ENCODE measurements at regions not wholly inside any gene's neighbourhood (a gene's known extent, or its start where the extent isn't known, plus 50 kb on each side); places are given as distances from the start of the nearest gene placed in this dataset.
"Not testable (repeated sequence)": the region's sequence is repeated elsewhere in the genome, so short reads cannot be mapped to it uniquely, and the experiment has no call there.

- DNase-seq: no peak
Measured at GRCh38 chr3:56954125-56954524, 106.3 kb upstream of the SPATA12 start.

GRCh38 chr3:56952846-56953245, 107.6 kb upstream of the SPATA12 start:
- no peak for DNase-seq

GRCh38 chr3:56952061-56952460, 108.4 kb upstream of the SPATA12 start:
- no peak for DNase-seq

- DNase-seq: no peak
Measured at GRCh38 chr3:56951366-56951765, 109.1 kb upstream of the SPATA12 start.

GRCh38 chr3:56945378-56945777, 115.1 kb upstream of the SPATA12 start:
- not testable (repeated sequence) for DNase-seq

GRCh38 chr3:56942523-56942922, 117.9 kb upstream of the SPATA12 start:
- no peak for DNase-seq

- DNase-seq: no peak
Measured at GRCh38 chr3:56940976-56941375, 119.5 kb upstream of the SPATA12 start.

GRCh38 chr3:56940321-56940720, 120.1 kb upstream of the SPATA12 start:
- DNase-seq: no peak

- peak; percentile 18 for DNase-seq
Measured at GRCh38 chr3:56939834-56940233, 120.6 kb upstream of the SPATA12 start.

GRCh38 chr3:56938530-56938929, 121.9 kb upstream of the SPATA12 start:
- DNase-seq: no peak

- no peak for DNase-seq
Measured at GRCh38 chr3:56937580-56937979, 122.9 kb upstream of the SPATA12 start.

GRCh38 chr3:56935811-56936210, 124.7 kb upstream of the SPATA12 start:
- DNase-seq: no peak

- DNase-seq: not testable (repeated sequence)
Measured at GRCh38 chr3:56934481-56934880, 126.0 kb upstream of the SPATA12 start.

- no peak for DNase-seq
Measured at GRCh38 chr3:56933803-56934202, 126.7 kb upstream of the SPATA12 start.

GRCh38 chr3:56932866-56933265, 127.6 kb upstream of the SPATA12 start:
- DNase-seq: no peak

- DNase-seq: no peak
Measured at GRCh38 chr3:56931836-56932235, 128.6 kb upstream of the SPATA12 start.

GRCh38 chr3:56930706-56931105, 129.0 kb upstream of the ARHGEF3 start:
- DNase-seq: no peak

- DNase-seq: no peak
Measured at GRCh38 chr3:56929809-56930615, 128.3 kb upstream of the ARHGEF3 start.

GRCh38 chr3:56928379-56929068, 126.8 kb upstream of the ARHGEF3 start:
- no peak for DNase-seq

- no peak for DNase-seq
Measured at GRCh38 chr3:56927855-56928254, 126.1 kb upstream of the ARHGEF3 start.

- no peak for DNase-seq
Measured at GRCh38 chr3:56926947-56927282, 125.2 kb upstream of the ARHGEF3 start.

- DNase-seq: no peak
Measured at GRCh38 chr3:56926243-56926946, 124.6 kb upstream of the ARHGEF3 start.

- not testable (repeated sequence) for DNase-seq
Measured at GRCh38 chr3:56924700-56925099, 123.0 kb upstream of the ARHGEF3 start.
